ENCODE measurements at regions not wholly inside any gene's neighbourhood (a gene's known extent, or its start where the extent isn't known, plus 50 kb on each side); places are given as distances from the start of the nearest gene placed in this dataset.

DNA sequence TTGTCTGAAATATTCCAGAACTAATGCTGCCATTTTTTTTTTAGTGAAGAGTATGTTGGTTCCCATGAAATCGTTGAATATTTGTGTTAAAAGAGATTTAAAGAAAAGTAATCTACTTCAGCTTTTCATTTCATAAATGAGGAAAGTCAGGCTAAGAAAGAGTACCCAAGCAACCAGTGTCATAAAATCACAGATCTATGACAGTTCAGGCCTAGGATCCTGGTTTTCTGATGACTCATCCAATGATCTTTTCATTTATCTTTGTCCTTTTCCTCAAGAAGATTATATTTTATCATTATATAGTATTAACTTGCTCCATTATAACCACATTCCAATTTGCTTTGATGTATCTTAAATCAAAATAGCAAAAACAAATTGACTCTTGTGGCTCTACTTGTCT, 139.4 kb upstream of the HCCS start:
- no peak overlapping the region for H4K91ac ChIP-seq (ENCODE audit: insufficient read depth, low read depth, low read length)
- no peak overlapping the region for H3K9ac ChIP-seq (ENCODE audit: low read depth, low read length)
- intact Hi-C loops (cut with micrococcal nuclease) = no loop called here
- H2AFZ ChIP-seq (replicated peaks; ENCODE audit: low read length, poor library complexity) = no peak overlapping the region
- H4K5ac ChIP-seq (ENCODE audit: low read depth, low read length) = no peak overlapping the region
- ChIA-PET POLR2A (ENCODE audit: unreplicated experiment) (no interaction called here), CTCF (no interaction called here)
- H4K20me1 ChIP-seq (ENCODE audit: insufficient read depth, low read length) = no peaks in the 10 kb centered on the region
- H3K36me3 ChIP-seq (ENCODE audit: control insufficient read depth, insufficient read depth, low read length) = no peaks in the 10 kb centered on the region
- no peaks in the 10 kb centered on the region for H3K9me3 ChIP-seq (ENCODE audit: control insufficient read depth, insufficient read depth, low read length)
- no peak overlapping the region for H2AK9ac ChIP-seq (replicated peaks; ENCODE audit: low read depth, low read length, poor library complexity)
- no peak overlapping the region for H3K56ac ChIP-seq (ENCODE audit: extremely low read depth, insufficient read depth, low read length)
- H3K18ac ChIP-seq (ENCODE audit: low read depth, low read length) = no peak overlapping the region
- WGBS, 2 experiments (ENCODE audit: extremely low coverage in 2 of 2, insufficient read length in 1 of 2) = no CpG with 5 or more reads among the region's 1 CpG
- no peak overlapping the region for H3K27ac ChIP-seq (ENCODE audit: insufficient read depth, low read length)
- H2BK15ac ChIP-seq (ENCODE audit: low read depth, low read length) = no peak overlapping the region
- H2BK120ac ChIP-seq (ENCODE audit: low read depth, low read length) = no peak overlapping the region
- no peak overlapping the region for H3K4ac ChIP-seq (ENCODE audit: low read depth, low read length)
- no peak for DNase-seq
- in situ Hi-C loops (cut with MboI; ENCODE audit: low sequenced_read_pairs) = no loop called here
- no peak for ATAC-seq (ENCODE audit: low read depth)
- no peak overlapping the region for H2BK5ac ChIP-seq (ENCODE audit: low read depth, low read length, poor library complexity, severe bottlenecking)
- no peak overlapping the region for H3K4me3 ChIP-seq (ENCODE audit: insufficient read depth, low read depth, low read length)
- H3K79me1 ChIP-seq (ENCODE audit: low read depth in 1 of 2, low read length in 2 of 2) = no peaks in the 10 kb centered on the region
- H2AK5ac ChIP-seq (ENCODE audit: low read depth, low read length) = no peak overlapping the region
- no peak overlapping the region for H3K23ac ChIP-seq (ENCODE audit: low read depth, low read length)
- no TSS peak for BruUV-seq (replicated peaks)
- dilution Hi-C loops (cut with HindIII; ENCODE audit: low sequenced_read_pairs, unreplicated experiment) = no loop called here
- H3K27me3 ChIP-seq (ENCODE audit: control insufficient read depth, insufficient read depth, low read length) = no peaks in the 10 kb centered on the region
- no peak overlapping the region for H2BK20ac ChIP-seq (ENCODE audit: low read depth, low read length)
- H3K4me1 ChIP-seq (ENCODE audit: control insufficient read depth, insufficient read depth, low read length) = peaks cover 2% of the 10 kb centered on the region; the same call in 1 of the 2 replicates
- H3K9me1 ChIP-seq (ENCODE audit: insufficient read depth, low read length) = no peaks in the 10 kb centered on the region
- no peak for TF ChIP-seq CHD1 (IDR thresholded peaks at IDR 0.05; ENCODE audit: low read depth, low read length)
- TF ChIP-seq MXI1 (IDR thresholded peaks at IDR 0.05; ENCODE audit: borderline replicate concordance, low read depth, low read length) = no peak
- no peak for TF ChIP-seq MAFK (IDR thresholded peaks at IDR 0.05; ENCODE audit: low read depth, low read length)
- TF ChIP-seq, protein P1, sequence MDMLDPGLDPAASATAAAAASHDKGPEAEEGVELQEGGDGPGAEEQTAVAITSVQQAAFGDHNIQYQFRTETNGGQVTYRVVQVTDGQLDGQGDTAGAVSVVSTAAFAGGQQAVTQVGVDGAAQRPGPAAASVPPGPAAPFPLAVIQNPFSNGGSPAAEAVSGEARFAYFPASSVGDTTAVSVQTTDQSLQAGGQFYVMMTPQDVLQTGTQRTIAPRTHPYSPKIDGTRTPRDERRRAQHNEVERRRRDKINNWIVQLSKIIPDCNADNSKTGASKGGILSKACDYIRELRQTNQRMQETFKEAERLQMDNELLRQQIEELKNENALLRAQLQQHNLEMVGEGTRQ (IDR thresholded peaks at IDR 0.05; ENCODE audit: low read depth, low read length) = no peak
- no peak for TF ChIP-seq RAD21 (IDR thresholded peaks at IDR 0.05; ENCODE audit: low read length)
- TF ChIP-seq, protein P2, sequence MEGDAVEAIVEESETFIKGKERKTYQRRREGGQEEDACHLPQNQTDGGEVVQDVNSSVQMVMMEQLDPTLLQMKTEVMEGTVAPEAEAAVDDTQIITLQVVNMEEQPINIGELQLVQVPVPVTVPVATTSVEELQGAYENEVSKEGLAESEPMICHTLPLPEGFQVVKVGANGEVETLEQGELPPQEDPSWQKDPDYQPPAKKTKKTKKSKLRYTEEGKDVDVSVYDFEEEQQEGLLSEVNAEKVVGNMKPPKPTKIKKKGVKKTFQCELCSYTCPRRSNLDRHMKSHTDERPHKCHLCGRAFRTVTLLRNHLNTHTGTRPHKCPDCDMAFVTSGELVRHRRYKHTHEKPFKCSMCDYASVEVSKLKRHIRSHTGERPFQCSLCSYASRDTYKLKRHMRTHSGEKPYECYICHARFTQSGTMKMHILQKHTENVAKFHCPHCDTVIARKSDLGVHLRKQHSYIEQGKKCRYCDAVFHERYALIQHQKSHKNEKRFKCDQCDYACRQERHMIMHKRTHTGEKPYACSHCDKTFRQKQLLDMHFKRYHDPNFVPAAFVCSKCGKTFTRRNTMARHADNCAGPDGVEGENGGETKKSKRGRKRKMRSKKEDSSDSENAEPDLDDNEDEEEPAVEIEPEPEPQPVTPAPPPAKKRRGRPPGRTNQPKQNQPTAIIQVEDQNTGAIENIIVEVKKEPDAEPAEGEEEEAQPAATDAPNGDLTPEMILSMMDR (conservative IDR thresholded peaks at IDR 0.05; ENCODE audit: low read depth, low read length) = no peak
- TF ChIP-seq SMC3 (IDR thresholded peaks at IDR 0.05; ENCODE audit: low read depth, low read length) = no peak
- TF ChIP-seq BHLHE40 (IDR thresholded peaks at IDR 0.05; ENCODE audit: low read depth, low read length) = no peak
- no peak for TF ChIP-seq CEBPB (IDR thresholded peaks at IDR 0.05; ENCODE audit: low read depth, low read length)
- TF ChIP-seq MAZ (IDR thresholded peaks at IDR 0.05; ENCODE audit: borderline replicate concordance, low read depth, low read length) = no peak
- TF ChIP-seq FOS (IDR thresholded peaks at IDR 0.05; ENCODE audit: low read depth, low read length) = no peak
- TF ChIP-seq, protein P3, sequence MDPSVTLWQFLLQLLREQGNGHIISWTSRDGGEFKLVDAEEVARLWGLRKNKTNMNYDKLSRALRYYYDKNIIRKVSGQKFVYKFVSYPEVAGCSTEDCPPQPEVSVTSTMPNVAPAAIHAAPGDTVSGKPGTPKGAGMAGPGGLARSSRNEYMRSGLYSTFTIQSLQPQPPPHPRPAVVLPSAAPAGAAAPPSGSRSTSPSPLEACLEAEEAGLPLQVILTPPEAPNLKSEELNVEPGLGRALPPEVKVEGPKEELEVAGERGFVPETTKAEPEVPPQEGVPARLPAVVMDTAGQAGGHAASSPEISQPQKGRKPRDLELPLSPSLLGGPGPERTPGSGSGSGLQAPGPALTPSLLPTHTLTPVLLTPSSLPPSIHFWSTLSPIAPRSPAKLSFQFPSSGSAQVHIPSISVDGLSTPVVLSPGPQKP (IDR thresholded peaks at IDR 0.05; ENCODE audit: borderline replicate concordance, low read depth, low read length) = no peak
- no peak for TF ChIP-seq RCOR1 (IDR thresholded peaks at IDR 0.05; ENCODE audit: insufficient replicate concordance, low read length)
- TF ChIP-seq NFE2L2 (IDR thresholded peaks at IDR 0.05; ENCODE audit: low read depth, low read length) = no peak
- no peak overlapping the region for H3K14ac ChIP-seq (replicated peaks; ENCODE audit: low read depth, low read length)
- H3K4me2 ChIP-seq (ENCODE audit: low read depth, low read length) = no peak overlapping the region
- H4K8ac ChIP-seq (ENCODE audit: low read depth in 2 of 2, low read length in 2 of 2) = no peak overlapping the region
